ENCODE measurements at regions not wholly inside any gene's neighbourhood (a gene's known extent, or its start where the extent isn't known, plus 50 kb on each side); places are given as distances from the start of the nearest gene placed in this dataset.
"Not testable (repeated sequence)": the region's sequence is repeated elsewhere in the genome, so short reads cannot be mapped to it uniquely, and the experiment has no call there.

- Histone ChIP-seq H4K20me1 (ENCODE audit: low read length) (no peaks in the 10 kb centered on the region), H3K9ac (ENCODE audit: low read length) (no peak overlapping the region), H3K9me2 (replicated peaks; ENCODE audit: low read length) (no peaks in the 10 kb centered on the region), H2AFZ (ENCODE audit: low read length) (no peak overlapping the region), H3K27me3 (ENCODE audit: low read length) (peaks cover 78% of the 10 kb centered on the region), H3F3A (ENCODE audit: low read length, unreplicated experiment) (no peaks in the 10 kb centered on the region), H3K9me3 (ENCODE audit: low read length) (no peaks in the 10 kb centered on the region), H3K36me3 (ENCODE audit: low read depth, low read length) (no peaks in the 10 kb centered on the region), H3K27ac (ENCODE audit: low read length) (no peak overlapping the region), H3K79me2 (ENCODE audit: low read length) (no peaks in the 10 kb centered on the region), H3K4me1 (ENCODE audit: insufficient read depth, low read length) (peaks cover 6% of the 10 kb centered on the region; the same call in 1 of the 2 replicates), H3K4me2 (ENCODE audit: low read length) (no peak overlapping the region), H3K4me3 (ENCODE audit: low read length) (no peak overlapping the region)
- ATAC-seq, result no peak
- CTCF ChIA-PET, result no interaction called here
- no TSS peak for BruUV-seq (replicated peaks)
- intact Hi-C loops (cut with micrococcal nuclease), result no loop called here
- POLR2A ChIA-PET (ENCODE audit: unreplicated experiment), result no interaction called here
- TF ChIP-seq EZH2phosphoT487 (IDR thresholded peaks at IDR 0.05; ENCODE audit: borderline replicate concordance, low read length) (no peak), EZH2 (IDR thresholded peaks at IDR 0.05; ENCODE audit: low read length, unreplicated experiment) (no peak)
- TF ChIP-seq, protein P1, sequence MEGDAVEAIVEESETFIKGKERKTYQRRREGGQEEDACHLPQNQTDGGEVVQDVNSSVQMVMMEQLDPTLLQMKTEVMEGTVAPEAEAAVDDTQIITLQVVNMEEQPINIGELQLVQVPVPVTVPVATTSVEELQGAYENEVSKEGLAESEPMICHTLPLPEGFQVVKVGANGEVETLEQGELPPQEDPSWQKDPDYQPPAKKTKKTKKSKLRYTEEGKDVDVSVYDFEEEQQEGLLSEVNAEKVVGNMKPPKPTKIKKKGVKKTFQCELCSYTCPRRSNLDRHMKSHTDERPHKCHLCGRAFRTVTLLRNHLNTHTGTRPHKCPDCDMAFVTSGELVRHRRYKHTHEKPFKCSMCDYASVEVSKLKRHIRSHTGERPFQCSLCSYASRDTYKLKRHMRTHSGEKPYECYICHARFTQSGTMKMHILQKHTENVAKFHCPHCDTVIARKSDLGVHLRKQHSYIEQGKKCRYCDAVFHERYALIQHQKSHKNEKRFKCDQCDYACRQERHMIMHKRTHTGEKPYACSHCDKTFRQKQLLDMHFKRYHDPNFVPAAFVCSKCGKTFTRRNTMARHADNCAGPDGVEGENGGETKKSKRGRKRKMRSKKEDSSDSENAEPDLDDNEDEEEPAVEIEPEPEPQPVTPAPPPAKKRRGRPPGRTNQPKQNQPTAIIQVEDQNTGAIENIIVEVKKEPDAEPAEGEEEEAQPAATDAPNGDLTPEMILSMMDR (conservative IDR thresholded peaks at IDR 0.05; ENCODE audit: low read depth, low read length), result no peak
- no peak for DNase-seq
Measured at GRCh38 chr1:229907884-229908638, 159.0 kb upstream of the GALNT2 start.

GRCh38 chr1:229908689-229909088 lies 158.3 kb upstream of the GALNT2 start:
- Histone ChIP-seq H3K4me2 (ENCODE audit: low read length) (no peak overlapping the region), H3F3A (ENCODE audit: low read length, unreplicated experiment) (no peaks in the 10 kb centered on the region), H3K27me3 (ENCODE audit: low read length) (peaks cover 78% of the 10 kb centered on the region), H3K79me2 (ENCODE audit: low read length) (no peaks in the 10 kb centered on the region), H3K9ac (ENCODE audit: low read length) (no peak overlapping the region), H3K9me2 (replicated peaks; ENCODE audit: low read length) (no peaks in the 10 kb centered on the region), H3K9me3 (ENCODE audit: low read length) (no peaks in the 10 kb centered on the region), H3K27ac (ENCODE audit: low read length) (no peak overlapping the region), H2AFZ (ENCODE audit: low read length) (no peak overlapping the region), H3K36me3 (ENCODE audit: low read depth, low read length) (no peaks in the 10 kb centered on the region), H3K4me3 (ENCODE audit: low read length) (no peak overlapping the region), H3K4me1 (ENCODE audit: insufficient read depth, low read length) (peaks cover 6% of the 10 kb centered on the region; the same call in 1 of the 2 replicates), H4K20me1 (ENCODE audit: low read length) (no peaks in the 10 kb centered on the region)
- ATAC-seq (no peak), DNase-seq (no peak)
- CTCF ChIA-PET, result no interaction called here
- POLR2A ChIA-PET (ENCODE audit: unreplicated experiment), result no interaction called here
- BruUV-seq (replicated peaks), result no TSS peak
- intact Hi-C loops (cut with micrococcal nuclease), result no loop called here
- TF ChIP-seq, protein P1 (conservative IDR thresholded peaks at IDR 0.05; ENCODE audit: low read depth, low read length), result no peak
- TF ChIP-seq EZH2 (IDR thresholded peaks at IDR 0.05; ENCODE audit: low read length, unreplicated experiment) (no peak), EZH2phosphoT487 (IDR thresholded peaks at IDR 0.05; ENCODE audit: borderline replicate concordance, low read length) (no peak)

DNA sequence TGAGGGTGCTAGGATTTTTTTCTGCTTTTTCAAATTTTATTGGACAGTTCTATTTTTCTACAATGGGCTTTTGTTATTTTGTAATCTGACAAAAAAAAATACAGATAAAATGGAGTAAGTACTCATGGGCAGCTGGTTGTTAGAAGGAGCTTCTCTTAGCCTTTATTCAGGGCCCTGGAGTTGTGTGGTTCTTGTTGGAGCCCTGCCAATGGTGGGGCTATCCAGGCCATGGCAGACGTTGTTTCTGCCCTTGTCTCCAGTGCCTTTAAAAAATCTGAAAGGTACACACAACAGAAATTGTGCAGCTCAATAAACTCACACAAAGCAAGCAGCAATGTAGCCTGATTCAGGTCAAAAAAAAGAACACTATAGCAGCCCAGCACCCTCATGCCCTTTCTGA lies 153.5 kb upstream of the GALNT2 start:
- Histone ChIP-seq H3F3A (ENCODE audit: low read length, unreplicated experiment) (no peaks in the 10 kb centered on the region), H3K36me3 (ENCODE audit: low read depth, low read length) (no peaks in the 10 kb centered on the region), H3K4me3 (ENCODE audit: low read length) (no peak overlapping the region), H3K4me1 (ENCODE audit: insufficient read depth, low read length) (no peaks in the 10 kb centered on the region), H4K20me1 (ENCODE audit: low read length) (no peaks in the 10 kb centered on the region), H3K9me3 (ENCODE audit: low read length) (no peaks in the 10 kb centered on the region), H3K4me2 (ENCODE audit: low read length) (no peak overlapping the region), H3K9ac (ENCODE audit: low read length) (no peak overlapping the region), H3K27me3 (ENCODE audit: low read length) (peaks cover 61% of the 10 kb centered on the region), H3K79me2 (ENCODE audit: low read length) (no peaks in the 10 kb centered on the region), H2AFZ (ENCODE audit: low read length) (no peak overlapping the region), H3K27ac (ENCODE audit: low read length) (no peak overlapping the region), H3K9me2 (replicated peaks; ENCODE audit: low read length) (no peaks in the 10 kb centered on the region)
- no TSS peak for BruUV-seq (replicated peaks)
- no peak for DNase-seq
- TF ChIP-seq EZH2 (IDR thresholded peaks at IDR 0.05; ENCODE audit: low read length, unreplicated experiment), result no peak
- TF ChIP-seq EZH2phosphoT487 (IDR thresholded peaks at IDR 0.05; ENCODE audit: borderline replicate concordance, low read length), result no peak
- TF ChIP-seq, protein P1 (conservative IDR thresholded peaks at IDR 0.05; ENCODE audit: low read depth, low read length), result no peak
- intact Hi-C loops (cut with micrococcal nuclease), result no loop called here
- ChIA-PET CTCF (no interaction called here), POLR2A (ENCODE audit: unreplicated experiment) (no interaction called here)
- no peak for ATAC-seq

GRCh38 chr1:229919488-229919887 lies 147.6 kb upstream of the GALNT2 start:
- intact Hi-C loops (cut with micrococcal nuclease); H3K9ac ChIP-seq (ENCODE audit: low read length); H3K4me3 ChIP-seq (ENCODE audit: low read length); BruUV-seq (replicated peaks); DNase-seq; H3K9me3 ChIP-seq (ENCODE audit: low read length); H3K27ac ChIP-seq (ENCODE audit: low read length); H3F3A ChIP-seq (ENCODE audit: low read length, unreplicated experiment); H2AFZ ChIP-seq (ENCODE audit: low read length); H3K4me1 ChIP-seq (ENCODE audit: insufficient read depth, low read length); H4K20me1 ChIP-seq (ENCODE audit: low read length); ATAC-seq; H3K36me3 ChIP-seq (ENCODE audit: low read depth, low read length); POLR2A ChIA-PET (ENCODE audit: unreplicated experiment); H3K4me2 ChIP-seq (ENCODE audit: low read length); H3K79me2 ChIP-seq (ENCODE audit: low read length); CTCF ChIA-PET; H3K9me2 ChIP-seq (replicated peaks; ENCODE audit: low read length): not testable (repeated sequence)
- H3K27me3 ChIP-seq (ENCODE audit: low read length), result peaks cover 46% of the 10 kb centered on the region
